8988T (cell line): ENCODE measurements at regions not wholly inside any gene's neighbourhood (a gene's known extent, or its start where the extent isn't known, plus 50 kb on each side); places are given as distances from the start of the nearest gene placed in this dataset.

Source experiments
- DNase-seq: peaks from one replicate; pipeline ENCODE4 v3.0.0; 2011

- no peak for DNase-seq
Measured at GRCh38 chr12:88982694-88983093, 369.6 kb downstream of the DUSP6 start.

GRCh38 chr12:88977115-88977514, 375.2 kb downstream of the DUSP6 start:
- DNase-seq: no peak

GRCh38 chr12:88973998-88974397, 378.3 kb downstream of the DUSP6 start:
- no peak for DNase-seq

GRCh38 chr12:88970740-88971139, 381.6 kb downstream of the DUSP6 start:
- DNase-seq: no peak

GRCh38 chr12:88969127-88969526, 383.2 kb downstream of the DUSP6 start:
- DNase-seq: no peak

- no peak for DNase-seq
Measured at GRCh38 chr12:88960213-88960878, 380.1 kb upstream of the KITLG start.

GRCh38 chr12:88958946-88959345, 378.7 kb upstream of the KITLG start:
- no peak for DNase-seq

GRCh38 chr12:88958153-88958552, 377.9 kb upstream of the KITLG start:
- no peak for DNase-seq

GRCh38 chr12:88957358-88957757, 377.1 kb upstream of the KITLG start:
- no peak for DNase-seq

- no peak for DNase-seq
Measured at GRCh38 chr12:88955531-88955930, 375.3 kb upstream of the KITLG start.

- no peak for DNase-seq
Measured at GRCh38 chr12:88953029-88953586, 372.8 kb upstream of the KITLG start.

- no peak for DNase-seq
Measured at GRCh38 chr12:88952562-88952942, 372.3 kb upstream of the KITLG start.

- DNase-seq: no peak
Measured at GRCh38 chr12:88951860-88952561, 371.7 kb upstream of the KITLG start.

- DNase-seq: no peak
Measured at GRCh38 chr12:88951177-88951576, 370.9 kb upstream of the KITLG start.

GRCh38 chr12:88947486-88948043, 367.3 kb upstream of the KITLG start:
- no peak for DNase-seq

GRCh38 chr12:88946372-88946997, 366.2 kb upstream of the KITLG start:
- DNase-seq: no peak

GRCh38 chr12:88945051-88945732, 364.9 kb upstream of the KITLG start:
- no peak for DNase-seq

- no peak for DNase-seq
Measured at GRCh38 chr12:88944397-88944796, 364.1 kb upstream of the KITLG start.

GRCh38 chr12:88940854-88941253, 360.6 kb upstream of the KITLG start:
- DNase-seq: no peak

- DNase-seq: no peak
Measured at GRCh38 chr12:88935856-88936255, 355.6 kb upstream of the KITLG start.

GRCh38 chr12:88934163-88934747, 354.0 kb upstream of the KITLG start:
- DNase-seq: no peak

GRCh38 chr12:88932457-88932856, 352.2 kb upstream of the KITLG start:
- DNase-seq: no peak

GRCh38 chr12:88931598-88931997, 351.3 kb upstream of the KITLG start:
- DNase-seq: no peak
